Fibroblast of pulmonary artery (primary cell): ENCODE measurements at regions not wholly inside any gene's neighbourhood (a gene's known extent, or its start where the extent isn't known, plus 50 kb on each side); places are given as distances from the start of the nearest gene placed in this dataset.

Source experiments
- DNase-seq: peaks from one replicate; pipeline ENCODE4 v3.0.0-alpha.2; 2010; ENCODE audit warnings: low read depth
- H3K4me3 ChIP-seq: replicated peaks from 2 replicates; pipeline ENCODE4 v1.5.1; 2011; ENCODE audit warnings: low read depth, mild to moderate bottlenecking, control low read depth, low read length, moderate library complexity
- TF ChIP-seq, protein P1 (sequence below): IDR thresholded peaks from 2 replicates; pipeline ENCODE4 v1.5.1; 2011; ENCODE audit warnings: mild to moderate bottlenecking, control low read depth, low read length, inconsistent platforms; ENCODE audit errors: missing control alignments

DNA sequence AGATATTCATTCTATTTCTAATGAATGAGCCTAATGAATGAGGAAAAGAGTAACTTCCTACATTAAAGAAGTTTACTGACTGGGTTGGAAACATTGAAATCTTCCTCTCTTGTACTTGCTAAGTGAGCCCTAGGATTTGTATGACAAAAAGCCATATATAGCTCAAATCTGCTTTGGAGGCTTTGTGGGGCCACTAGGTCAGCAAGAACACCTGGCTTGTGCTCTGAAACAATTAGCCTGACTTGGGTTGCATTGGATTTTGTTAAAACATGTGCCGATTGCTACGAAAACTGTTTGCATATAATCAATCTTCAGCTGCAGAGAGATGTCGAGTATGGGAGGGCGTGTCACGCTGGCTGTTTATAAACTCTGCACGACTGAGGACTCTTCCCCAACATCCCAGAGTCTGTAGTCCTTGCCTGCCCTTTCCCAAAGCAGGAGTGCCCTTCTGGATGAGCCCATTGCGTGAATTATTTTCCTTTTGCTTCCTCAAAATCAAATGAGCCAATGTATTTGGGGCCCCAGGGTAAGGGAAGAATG is 684.8 kb downstream of the DHX35 start:
- no peak overlapping the region for H3K4me3 ChIP-seq
- TF ChIP-seq, protein P1, sequence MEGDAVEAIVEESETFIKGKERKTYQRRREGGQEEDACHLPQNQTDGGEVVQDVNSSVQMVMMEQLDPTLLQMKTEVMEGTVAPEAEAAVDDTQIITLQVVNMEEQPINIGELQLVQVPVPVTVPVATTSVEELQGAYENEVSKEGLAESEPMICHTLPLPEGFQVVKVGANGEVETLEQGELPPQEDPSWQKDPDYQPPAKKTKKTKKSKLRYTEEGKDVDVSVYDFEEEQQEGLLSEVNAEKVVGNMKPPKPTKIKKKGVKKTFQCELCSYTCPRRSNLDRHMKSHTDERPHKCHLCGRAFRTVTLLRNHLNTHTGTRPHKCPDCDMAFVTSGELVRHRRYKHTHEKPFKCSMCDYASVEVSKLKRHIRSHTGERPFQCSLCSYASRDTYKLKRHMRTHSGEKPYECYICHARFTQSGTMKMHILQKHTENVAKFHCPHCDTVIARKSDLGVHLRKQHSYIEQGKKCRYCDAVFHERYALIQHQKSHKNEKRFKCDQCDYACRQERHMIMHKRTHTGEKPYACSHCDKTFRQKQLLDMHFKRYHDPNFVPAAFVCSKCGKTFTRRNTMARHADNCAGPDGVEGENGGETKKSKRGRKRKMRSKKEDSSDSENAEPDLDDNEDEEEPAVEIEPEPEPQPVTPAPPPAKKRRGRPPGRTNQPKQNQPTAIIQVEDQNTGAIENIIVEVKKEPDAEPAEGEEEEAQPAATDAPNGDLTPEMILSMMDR: no peak
- no peak for DNase-seq

- DNase-seq: no peak
- H3K4me3 ChIP-seq: no peak overlapping the region
- TF ChIP-seq, protein P1: no peak
These were observed 683.0 kb downstream of the DHX35 start for GRCh38 chr20:39645131-39645530.

DNA sequence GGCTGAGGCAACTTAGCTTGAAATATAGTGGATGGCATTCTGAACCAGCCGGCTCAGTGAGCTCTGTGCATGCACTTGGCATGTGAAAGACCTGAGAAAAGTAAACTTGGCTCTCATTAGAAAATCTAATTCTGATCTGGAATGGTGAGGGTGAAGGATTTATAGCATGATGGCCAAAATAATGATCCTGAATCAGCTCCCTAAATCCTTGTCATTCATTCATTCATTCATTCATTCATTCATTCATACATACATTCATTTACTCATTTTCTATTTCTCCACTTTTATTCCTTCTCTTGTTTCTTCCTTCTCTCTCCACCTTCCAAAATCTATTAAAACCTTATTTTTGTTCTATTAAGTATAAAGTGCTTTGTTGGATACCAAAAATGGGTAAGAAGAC is 681.1 kb downstream of the DHX35 start:
- TF ChIP-seq, protein P1: no peak
- H3K4me3 ChIP-seq: no peak overlapping the region
- DNase-seq: no peak

GRCh38 chr20:39641423-39641822 is 679.3 kb downstream of the DHX35 start:
- no peak for DNase-seq
- TF ChIP-seq, protein P1: no peak
- no peak overlapping the region for H3K4me3 ChIP-seq

DNA sequence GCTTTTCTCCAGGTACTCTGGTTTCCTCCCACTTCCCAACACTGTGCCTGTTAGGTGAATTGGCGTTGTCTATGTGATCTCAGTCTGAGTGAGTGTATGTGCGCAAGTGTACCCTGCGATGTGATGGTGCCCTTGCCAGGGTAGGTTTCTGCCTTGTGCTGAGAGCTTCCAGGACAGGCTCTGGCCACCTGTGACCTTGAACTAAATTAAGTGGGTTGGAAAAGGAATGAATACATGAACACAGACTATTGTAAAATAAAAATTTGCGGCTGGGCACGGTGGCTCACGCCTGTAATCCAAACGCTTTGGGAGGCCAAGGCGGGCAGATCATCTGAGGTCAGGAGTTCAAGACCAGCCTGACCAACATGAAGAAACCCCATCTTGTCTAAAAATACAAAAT is 678.0 kb downstream of the DHX35 start:
- DNase-seq: no peak
- no peak overlapping the region for H3K4me3 ChIP-seq
- TF ChIP-seq, protein P1: no peak

DNA sequence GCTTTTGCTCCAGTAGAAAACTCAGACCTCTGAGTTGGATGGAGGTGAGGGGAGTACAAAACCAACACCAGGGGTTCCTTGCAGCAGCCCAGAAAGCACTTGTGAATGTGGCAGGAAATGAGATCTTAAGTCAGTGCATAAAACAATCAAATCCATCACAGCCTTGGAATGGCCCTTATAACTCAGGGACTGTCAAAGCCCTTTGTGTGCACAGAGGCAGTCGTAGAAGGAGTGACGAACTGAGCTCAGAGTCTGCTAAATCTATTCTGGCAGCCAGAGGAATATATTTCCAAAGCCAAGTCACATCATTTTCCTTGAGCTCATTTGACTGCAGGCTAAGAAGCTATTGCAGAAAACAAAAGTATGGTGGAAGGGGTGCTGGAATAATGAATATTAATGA is 676.6 kb downstream of the DHX35 start:
- TF ChIP-seq, protein P1: no peak
- H3K4me3 ChIP-seq: no peak overlapping the region
- DNase-seq: no peak

- H3K4me3 ChIP-seq: no peak overlapping the region
- TF ChIP-seq, protein P1: no peak
- DNase-seq: no peak
These were observed 671.5 kb downstream of the DHX35 start for GRCh38 chr20:39633689-39634088.
